ENCODE measurements at regions not wholly inside any gene's neighbourhood (a gene's known extent, or its start where the extent isn't known, plus 50 kb on each side); places are given as distances from the start of the nearest gene placed in this dataset.

DNA sequence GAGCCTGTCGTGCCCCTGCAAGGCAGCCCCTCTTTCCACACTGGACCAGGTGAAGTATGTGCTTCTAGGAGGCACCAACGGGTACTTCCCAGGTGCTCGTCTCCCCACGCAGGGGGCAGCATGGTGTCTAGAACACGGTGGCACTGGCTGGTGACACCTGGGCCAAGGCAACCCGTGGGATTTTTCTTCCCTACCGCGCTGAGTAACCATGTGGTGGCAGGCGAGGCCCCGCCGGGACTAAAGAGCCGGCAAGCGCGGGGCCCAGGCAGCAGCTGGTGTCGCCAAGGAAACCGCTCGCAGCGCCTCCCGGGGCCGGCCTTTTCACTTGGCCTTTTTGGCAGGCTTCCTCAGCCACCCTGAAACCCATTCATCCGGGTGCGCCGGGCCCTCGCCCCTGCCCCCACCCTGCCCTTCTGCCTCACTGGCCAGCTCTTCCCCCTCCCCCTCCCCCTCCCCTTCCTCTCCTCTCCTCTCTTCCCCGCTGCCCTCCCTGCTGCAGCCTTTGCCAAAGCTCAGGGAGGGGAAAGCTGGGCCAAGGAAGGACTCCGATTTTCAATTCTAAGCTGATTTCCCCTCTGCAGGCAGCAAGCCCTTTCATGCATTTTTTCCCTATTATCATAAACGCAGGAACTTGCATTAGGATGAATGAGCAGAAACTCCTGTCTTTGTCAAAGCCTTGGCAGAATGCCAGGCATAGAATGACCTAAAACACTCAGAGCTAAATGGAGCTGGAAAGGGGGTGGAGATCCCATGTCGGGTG, 81.2 kb downstream of the IRF2BPL start:
- Mint-ChIP-seq H3K27me3 (ENCODE audit: insufficient read depth, low read depth, poor library complexity) (peaks cover 15% of the 10 kb centered on the region), H3K4me1 (peaks cover 43% of the 10 kb centered on the region), H3K9me3 (no peaks in the 10 kb centered on the region; the same call in none of the 3 replicates), H3K36me3 (ENCODE audit: low read depth) (no peaks in the 10 kb centered on the region; the same call in 2 of the 3 replicates), H3K27ac (peak overlapping the region; percentile 94), H3K4me3 (peak overlapping the region; percentile 50; the same call in 2 of the 3 replicates)
- Histone ChIP-seq H3F3A (replicated peaks; ENCODE audit: low read depth) (peaks cover 23% of the 10 kb centered on the region), H3K79me2 (replicated peaks; ENCODE audit: insufficient read depth) (no peaks in the 10 kb centered on the region), H4K20me1 (replicated peaks; ENCODE audit: insufficient read depth) (no peaks in the 10 kb centered on the region), H2AFZ (peak overlapping the region; percentile 85), H3K9me2 (ENCODE audit: insufficient read depth) (no peaks in the 10 kb centered on the region), H3K27me3 (ENCODE audit: insufficient read depth) (no peaks in the 10 kb centered on the region), H3K4me1 (ENCODE audit: insufficient read depth) (peaks cover 40% of the 10 kb centered on the region), H3K4me2 (peak overlapping the region; percentile 84), H3K4me3 (peak overlapping the region; percentile 48), H3K27ac (ENCODE audit: low read depth) (peak overlapping the region; percentile 97), H3K36me3 (ENCODE audit: insufficient read depth) (no peaks in the 10 kb centered on the region)
- peak; percentile 93 for ATAC-seq
- TF ChIP-seq, protein P1, sequence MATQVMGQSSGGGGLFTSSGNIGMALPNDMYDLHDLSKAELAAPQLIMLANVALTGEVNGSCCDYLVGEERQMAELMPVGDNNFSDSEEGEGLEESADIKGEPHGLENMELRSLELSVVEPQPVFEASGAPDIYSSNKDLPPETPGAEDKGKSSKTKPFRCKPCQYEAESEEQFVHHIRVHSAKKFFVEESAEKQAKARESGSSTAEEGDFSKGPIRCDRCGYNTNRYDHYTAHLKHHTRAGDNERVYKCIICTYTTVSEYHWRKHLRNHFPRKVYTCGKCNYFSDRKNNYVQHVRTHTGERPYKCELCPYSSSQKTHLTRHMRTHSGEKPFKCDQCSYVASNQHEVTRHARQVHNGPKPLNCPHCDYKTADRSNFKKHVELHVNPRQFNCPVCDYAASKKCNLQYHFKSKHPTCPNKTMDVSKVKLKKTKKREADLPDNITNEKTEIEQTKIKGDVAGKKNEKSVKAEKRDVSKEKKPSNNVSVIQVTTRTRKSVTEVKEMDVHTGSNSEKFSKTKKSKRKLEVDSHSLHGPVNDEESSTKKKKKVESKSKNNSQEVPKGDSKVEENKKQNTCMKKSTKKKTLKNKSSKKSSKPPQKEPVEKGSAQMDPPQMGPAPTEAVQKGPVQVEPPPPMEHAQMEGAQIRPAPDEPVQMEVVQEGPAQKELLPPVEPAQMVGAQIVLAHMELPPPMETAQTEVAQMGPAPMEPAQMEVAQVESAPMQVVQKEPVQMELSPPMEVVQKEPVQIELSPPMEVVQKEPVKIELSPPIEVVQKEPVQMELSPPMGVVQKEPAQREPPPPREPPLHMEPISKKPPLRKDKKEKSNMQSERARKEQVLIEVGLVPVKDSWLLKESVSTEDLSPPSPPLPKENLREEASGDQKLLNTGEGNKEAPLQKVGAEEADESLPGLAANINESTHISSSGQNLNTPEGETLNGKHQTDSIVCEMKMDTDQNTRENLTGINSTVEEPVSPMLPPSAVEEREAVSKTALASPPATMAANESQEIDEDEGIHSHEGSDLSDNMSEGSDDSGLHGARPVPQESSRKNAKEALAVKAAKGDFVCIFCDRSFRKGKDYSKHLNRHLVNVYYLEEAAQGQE (IDR thresholded peaks at IDR 0.05; ENCODE audit: unreplicated experiment), result no peak
- TF ChIP-seq ZNF462 (CRISPR knock-in tag; IDR thresholded peaks at IDR 0.05) (no peak), ETS1 (IDR thresholded peaks at IDR 0.05) (peak; percentile 34; the same call in 1 of the 2 replicates)
- TF ChIP-seq, protein P2, sequence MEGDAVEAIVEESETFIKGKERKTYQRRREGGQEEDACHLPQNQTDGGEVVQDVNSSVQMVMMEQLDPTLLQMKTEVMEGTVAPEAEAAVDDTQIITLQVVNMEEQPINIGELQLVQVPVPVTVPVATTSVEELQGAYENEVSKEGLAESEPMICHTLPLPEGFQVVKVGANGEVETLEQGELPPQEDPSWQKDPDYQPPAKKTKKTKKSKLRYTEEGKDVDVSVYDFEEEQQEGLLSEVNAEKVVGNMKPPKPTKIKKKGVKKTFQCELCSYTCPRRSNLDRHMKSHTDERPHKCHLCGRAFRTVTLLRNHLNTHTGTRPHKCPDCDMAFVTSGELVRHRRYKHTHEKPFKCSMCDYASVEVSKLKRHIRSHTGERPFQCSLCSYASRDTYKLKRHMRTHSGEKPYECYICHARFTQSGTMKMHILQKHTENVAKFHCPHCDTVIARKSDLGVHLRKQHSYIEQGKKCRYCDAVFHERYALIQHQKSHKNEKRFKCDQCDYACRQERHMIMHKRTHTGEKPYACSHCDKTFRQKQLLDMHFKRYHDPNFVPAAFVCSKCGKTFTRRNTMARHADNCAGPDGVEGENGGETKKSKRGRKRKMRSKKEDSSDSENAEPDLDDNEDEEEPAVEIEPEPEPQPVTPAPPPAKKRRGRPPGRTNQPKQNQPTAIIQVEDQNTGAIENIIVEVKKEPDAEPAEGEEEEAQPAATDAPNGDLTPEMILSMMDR (conservative IDR thresholded peaks at IDR 0.05; ENCODE audit: low read depth in 2 of 2), result peak; percentile 31 to 52; a peak in 3 of 4 replicates
- peak; percentile 98 for DNase-seq (ENCODE audit: low spot score)
